Lower leg skin (tissue), 4 donors: ENCODE measurements at regions not wholly inside any gene's neighbourhood (a gene's known extent, or its start where the extent isn't known, plus 50 kb on each side); places are given as distances from the start of the nearest gene placed in this dataset.

Experiments used
- DNase-seq, 2 donors: peaks; one replicate each; pipeline ENCODE4 v3.0.0-alpha.2; 2019; ENCODE audit warnings: low spot score in 2 of 2
- H3K4me3 ChIP-seq: fragments of 200-600 bp; sonication (generic); 2 replicates; pipeline ENCODE4 v1.5.1; 2017; ENCODE audit warnings: mild to moderate bottlenecking, low read depth; ENCODE audit not compliant: poor library complexity, severe bottlenecking
- CTCF ChIP-seq, 3 donors: fragments of 450-650 bp; IDR thresholded peaks; one replicate each; pipeline ENCODE4 v1.5.1; 2016; ENCODE audit warnings: antibody characterized with exemption in 3 of 3, mild to moderate bottlenecking in 3 of 3, moderate library complexity in 2 of 3
- POLR2A ChIP-seq, 2 donors: fragments of 450-650 bp; IDR thresholded peaks; one replicate each; pipeline ENCODE4 v1.6.1; 2016 to 2017; ENCODE audit warnings: antibody characterized with exemption in 2 of 2, mild to moderate bottlenecking in 1 of 2, moderate library complexity in 1 of 2
- WGBS, 2 donors: methylation state at CpG; one replicate each; pipeline ENCODE4 v1.1.5; 2018; 5-methylcytosine and 5-hydroxymethylcytosine counted together
- intact Hi-C: fragments of 100-400 bp; cut with DNase I; formaldehyde crosslinking; loops from one replicate; pipeline ENCODE4 v1.15.0; 2023; ENCODE audit warnings: low total_unique reads

- WGBS, 2 donors, result 71 to 78% methylated on average over 4 of the region's 4 CpGs
- DNase-seq, result peak in 1 of 2 donors; percentile 36
- intact Hi-C loops, result no loop called here
- H3K4me3 ChIP-seq, result no peak overlapping the region
- no peak for TF ChIP-seq POLR2A (IDR thresholded peaks at IDR 0.05)
- TF ChIP-seq CTCF (IDR thresholded peaks at IDR 0.05), result no peak
These were observed 103.3 kb upstream of the GRIK3 start for GRCh38 chr1:37137601-37138000.

GRCh38 chr1:37143800-37144199 lies 109.5 kb upstream of the GRIK3 start:
- H3K4me3 ChIP-seq, result no peak overlapping the region
- WGBS, 2 donors, result 26 to 30% methylated on average over 5 of the region's 5 CpGs
- intact Hi-C loops, result no loop called here
- no peak for DNase-seq
- TF ChIP-seq POLR2A (IDR thresholded peaks at IDR 0.05) (no peak), CTCF (IDR thresholded peaks at IDR 0.05) (no peak)

GRCh38 chr1:37146071-37146470 lies 111.8 kb upstream of the GRIK3 start:
- TF ChIP-seq CTCF (IDR thresholded peaks at IDR 0.05), result no peak
- no peak for TF ChIP-seq POLR2A (IDR thresholded peaks at IDR 0.05)
- intact Hi-C loops, result no loop called here

GRCh38 chr1:37147392-37147831 lies 113.1 kb upstream of the GRIK3 start:
- 37 to 42% methylated on average over 2 of the region's 2 CpGs for WGBS, 2 donors
- intact Hi-C loops, result no loop called here
- TF ChIP-seq CTCF (IDR thresholded peaks at IDR 0.05) (no peak), POLR2A (IDR thresholded peaks at IDR 0.05) (no peak)
- no peak overlapping the region for H3K4me3 ChIP-seq
- DNase-seq, result no peak

More at GRCh38 chr1:37146071-37146470, 111.8 kb upstream of the GRIK3 start:
- no peak overlapping the region for H3K4me3 ChIP-seq
- DNase-seq, result no peak
- WGBS, 2 donors, result 29 to 38% methylated on average over 3 of the region's 3 CpGs

- DNase-seq, result no peak
- TF ChIP-seq CTCF (IDR thresholded peaks at IDR 0.05) (no peak), POLR2A (IDR thresholded peaks at IDR 0.05) (no peak)
- 32 to 40% methylated on average over 2 of the region's 2 CpGs for whole genome bisulfite sequencing, 2 donors
- intact Hi-C loops, result no loop called here
- H3K4me3 ChIP-seq, result no peak overlapping the region
These were observed 113.6 kb upstream of the GRIK3 start for GRCh38 chr1:37147906-37148305.

- no peak for DNase-seq
- 95 to 100% methylated on average over 1 of the region's 1 CpG for WGBS, 2 donors
- H3K4me3 ChIP-seq, result no peak overlapping the region
- intact Hi-C loops, result no loop called here
- TF ChIP-seq CTCF (IDR thresholded peaks at IDR 0.05), result no peak
- TF ChIP-seq POLR2A (IDR thresholded peaks at IDR 0.05), result no peak
These were observed 114.3 kb upstream of the GRIK3 start for GRCh38 chr1:37148663-37149062.
